ENCODE measurements at regions not wholly inside any gene's neighbourhood (a gene's known extent, or its start where the extent isn't known, plus 50 kb on each side); places are given as distances from the start of the nearest gene placed in this dataset.

GRCh38 chr3:25904206-25904605 is 114.3 kb downstream of the OXSM start:
- Histone ChIP-seq H3K4me1 (peaks cover 0 to 9% (median 0%) of the 10 kb centered on the region in 4 donors), H3K36me3 (no peaks in the 10 kb centered on the region), H3K27ac (no peak overlapping the region), H3K27me3 (no peaks in the 10 kb centered on the region), H3K9me3 (no peaks in the 10 kb centered on the region), H3K4me3 (no peak overlapping the region)
- TF ChIP-seq, protein P1, sequence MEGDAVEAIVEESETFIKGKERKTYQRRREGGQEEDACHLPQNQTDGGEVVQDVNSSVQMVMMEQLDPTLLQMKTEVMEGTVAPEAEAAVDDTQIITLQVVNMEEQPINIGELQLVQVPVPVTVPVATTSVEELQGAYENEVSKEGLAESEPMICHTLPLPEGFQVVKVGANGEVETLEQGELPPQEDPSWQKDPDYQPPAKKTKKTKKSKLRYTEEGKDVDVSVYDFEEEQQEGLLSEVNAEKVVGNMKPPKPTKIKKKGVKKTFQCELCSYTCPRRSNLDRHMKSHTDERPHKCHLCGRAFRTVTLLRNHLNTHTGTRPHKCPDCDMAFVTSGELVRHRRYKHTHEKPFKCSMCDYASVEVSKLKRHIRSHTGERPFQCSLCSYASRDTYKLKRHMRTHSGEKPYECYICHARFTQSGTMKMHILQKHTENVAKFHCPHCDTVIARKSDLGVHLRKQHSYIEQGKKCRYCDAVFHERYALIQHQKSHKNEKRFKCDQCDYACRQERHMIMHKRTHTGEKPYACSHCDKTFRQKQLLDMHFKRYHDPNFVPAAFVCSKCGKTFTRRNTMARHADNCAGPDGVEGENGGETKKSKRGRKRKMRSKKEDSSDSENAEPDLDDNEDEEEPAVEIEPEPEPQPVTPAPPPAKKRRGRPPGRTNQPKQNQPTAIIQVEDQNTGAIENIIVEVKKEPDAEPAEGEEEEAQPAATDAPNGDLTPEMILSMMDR (IDR thresholded peaks at IDR 0.05) = peak in 2 of 7 experiments; percentile 26 to 37
- TF ChIP-seq POLR2A (IDR thresholded peaks at IDR 0.05) = no peak
- 39 to 56% (median 49%) methylated on average over 3 of the region's 3 CpGs for WGBS, 5 donors
- intact Hi-C loops (cut with DNase I; ENCODE audit: low total_unique reads) = no loop called here
- peak in 1 of 2 donors; percentile 25 for DNase-seq

- DNase-seq = no peak
- H3K27me3 ChIP-seq = no peaks in the 10 kb centered on the region
- H3K4me3 ChIP-seq = no peak overlapping the region
- H3K9me3 ChIP-seq = no peaks in the 10 kb centered on the region
- H3K36me3 ChIP-seq = no peaks in the 10 kb centered on the region
- H3K27ac ChIP-seq = no peak overlapping the region
- intact Hi-C loops (cut with DNase I; ENCODE audit: low total_unique reads) = no loop called here
- peaks cover 0 to 9% (median 0%) of the 10 kb centered on the region in 4 donors for H3K4me1 ChIP-seq
- no peak for TF ChIP-seq POLR2AphosphoS5 (IDR thresholded peaks at IDR 0.05)
- TF ChIP-seq EP300 (IDR thresholded peaks at IDR 0.05) = no peak
- TF ChIP-seq POLR2A (IDR thresholded peaks at IDR 0.05) = no peak
- TF ChIP-seq, protein P1 (IDR thresholded peaks at IDR 0.05) = no peak
- WGBS, 5 donors = 74 to 83% (median 83%) methylated on average over 4 of the region's 4 CpGs
Observed at GRCh38 chr3:25906132-25906906, 116.4 kb downstream of the OXSM start.

DNA sequence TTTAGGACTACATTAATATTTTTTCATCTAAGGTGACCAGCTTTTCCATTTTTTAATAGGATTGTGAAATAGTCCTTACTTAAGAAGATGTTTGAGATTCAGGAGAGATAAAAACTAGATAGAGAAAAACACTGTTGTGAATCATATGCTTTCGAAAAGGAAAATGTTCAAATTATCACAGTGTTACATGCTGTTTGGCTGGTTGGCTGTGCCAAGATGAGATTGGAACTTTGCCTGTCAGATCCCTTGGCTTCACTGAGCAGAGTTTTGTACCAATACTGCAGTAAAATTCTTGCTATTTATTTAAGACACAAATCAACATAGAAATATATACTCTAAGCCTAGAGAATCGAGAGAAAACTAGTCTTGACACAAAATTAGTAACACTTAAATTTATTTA is 117.2 kb downstream of the OXSM start:
- no peak for TF ChIP-seq EP300 (IDR thresholded peaks at IDR 0.05)
- no peak for TF ChIP-seq POLR2AphosphoS5 (IDR thresholded peaks at IDR 0.05)
- no peak for TF ChIP-seq POLR2A (IDR thresholded peaks at IDR 0.05)
- TF ChIP-seq, protein P1 (IDR thresholded peaks at IDR 0.05) = no peak
- Histone ChIP-seq H3K4me3 (no peak overlapping the region), H3K4me1 (peaks cover 0 to 9% (median 0%) of the 10 kb centered on the region in 4 donors), H3K27me3 (no peaks in the 10 kb centered on the region), H3K27ac (no peak overlapping the region), H3K9me3 (no peaks in the 10 kb centered on the region), H3K36me3 (no peaks in the 10 kb centered on the region)
- 23 to 40% (median 26%) methylated on average over 2 of the region's 2 CpGs for WGBS, 5 donors
- no peak for DNase-seq
- intact Hi-C loops (cut with DNase I; ENCODE audit: low total_unique reads) = no loop called here

DNA sequence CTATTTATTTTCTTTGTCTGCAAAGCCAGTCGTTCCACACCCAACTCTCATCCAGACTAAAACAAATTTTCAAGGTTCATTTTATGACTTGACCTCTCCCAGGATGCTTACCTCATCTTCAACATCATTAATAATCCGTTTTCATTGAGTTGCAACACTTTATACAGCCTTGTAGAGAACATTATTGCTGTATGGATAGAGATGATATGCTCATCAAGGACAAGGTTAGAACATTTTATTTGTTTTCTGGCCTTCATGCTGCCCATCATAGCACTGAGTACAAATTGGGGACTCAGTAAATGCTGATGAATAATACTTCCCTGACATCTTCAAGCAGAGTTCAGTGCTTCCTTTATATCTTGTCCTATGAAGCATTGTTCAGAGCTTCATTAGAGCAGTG is 120.2 kb downstream of the OXSM start:
- Histone ChIP-seq H3K36me3 (no peaks in the 10 kb centered on the region), H3K4me3 (no peak overlapping the region), H3K4me1 (peaks cover 0 to 9% (median 0%) of the 10 kb centered on the region in 4 donors), H3K27ac (no peak overlapping the region), H3K9me3 (no peaks in the 10 kb centered on the region), H3K27me3 (no peaks in the 10 kb centered on the region)
- intact Hi-C loops (cut with DNase I; ENCODE audit: low total_unique reads) = no loop called here
- WGBS, 5 donors = 62 to 72% (median 66%) methylated on average over 2 of the region's 2 CpGs
- no peak for DNase-seq
- TF ChIP-seq EP300 (IDR thresholded peaks at IDR 0.05) = no peak
- TF ChIP-seq POLR2A (IDR thresholded peaks at IDR 0.05) = no peak
- no peak for TF ChIP-seq POLR2AphosphoS5 (IDR thresholded peaks at IDR 0.05)

- DNase-seq = peak in 1 of 2 donors; percentile 31
- Histone ChIP-seq H3K4me1 (peaks cover 0 to 14% (median 0%) of the 10 kb centered on the region in 4 donors), H3K9me3 (no peaks in the 10 kb centered on the region), H3K27me3 (no peaks in the 10 kb centered on the region), H3K4me3 (no peak overlapping the region), H3K27ac (no peak overlapping the region), H3K36me3 (no peaks in the 10 kb centered on the region)
- TF ChIP-seq, protein P1 (IDR thresholded peaks at IDR 0.05) = peak in 2 of 7 experiments; percentile 13 to 16
- TF ChIP-seq EP300 (IDR thresholded peaks at IDR 0.05) = no peak
- 74 to 82% (median 77%) methylated on average over 4 of the region's 4 CpGs for WGBS, 5 donors
- intact Hi-C loops (cut with DNase I; ENCODE audit: low total_unique reads) = no loop called here
Observed at GRCh38 chr3:25910997-25911396, 121.1 kb downstream of the OXSM start.

Measured in stomach (tissue), 8 donors.